GM12878 (cell line): ENCODE measurements at regions not wholly inside any gene's neighbourhood (a gene's known extent, or its start where the extent isn't known, plus 50 kb on each side); places are given as distances from the start of the nearest gene placed in this dataset.
A peak's percentile ranks its signal among the peaks of the same experiment; 100 is the strongest.

Source experiments
- ATAC-seq: fragments of 200-7000 bp; cut with Tn5 transposase; 3 replicates; pipeline ENCODE4 v1.9.1; 2020; ENCODE audit warnings: mild to moderate bottlenecking, moderate library complexity
- BruUV-seq: library from RNA; stranded (reverse); fragments of 400-500 nt; replicated peaks from 2 replicates; lab custom pipeline; 2021; lab: Mats Ljungman, UMichigan
- CTCF ChIA-PET: fragments of 300-600 bp; sonication (Branson Sonifier 250); formaldehyde crosslinking; extraction: SDS; loops from one replicate; lab custom pipeline; 2021; ENCODE audit warnings: inconsistent platforms; lab: Yijun Ruan, JAX
- POLR2A ChIA-PET: fragments of 350-600 bp; formaldehyde crosslinking; extraction: SDS; loops from one replicate; lab custom pipeline; 2021; ENCODE audit warnings: inconsistent platforms; lab: Charles Lee
- RAD21 ChIA-PET: fragments of 300-600 bp; sonication (Branson Sonifier 250); formaldehyde crosslinking; loops from one replicate; lab custom pipeline; 2023; ENCODE audit warnings: antibody characterized with exemption; ENCODE audit not compliant: unreplicated experiment; lab: Charles Lee
- SMC1A ChIA-PET: fragments of 300-600 bp; sonication (Branson Sonifier 250); formaldehyde crosslinking; loops from one replicate; lab custom pipeline; 2023; ENCODE audit not compliant: unreplicated experiment, uncharacterized antibody; lab: Charles Lee
- DNase-seq: peaks from one replicate; pipeline ENCODE4 v3.0.0-alpha.2; 2011; ENCODE audit warnings: low read depth, low spot score
- FAIRE-seq: peaks from 3 replicates; lab custom pipeline; 2011; peaks lifted over from hg19 to GRCh38; lab: Jason Lieb, UNC
- H2AFZ ChIP-seq: 2 replicates; pipeline ENCODE4 v1.6.0; 2011; ENCODE audit warnings: low read depth, low read length, control low read depth; ENCODE audit not compliant: control insufficient read depth
- H3K27ac ChIP-seq: 2 replicates; pipeline ENCODE4 v1.5.1; 2011; ENCODE audit warnings: control low read depth; ENCODE audit not compliant: control insufficient read depth, insufficient read depth
- H3K27me3 ChIP-seq, 2 experiments: replicated peaks in 1 of 2; 2 replicates each; pipeline versions ENCODE4 v1.6.0 to v1.6.1; 2011; ENCODE audit warnings: low read length in 1 of 2; ENCODE audit not compliant: control insufficient read depth in 2 of 2, insufficient read depth in 2 of 2
- H3K36me3 ChIP-seq, 2 experiments: 2 replicates each; pipeline ENCODE4 v1.5.1; 2011; ENCODE audit warnings: low read length in 1 of 2; ENCODE audit not compliant: control insufficient read depth in 2 of 2, insufficient read depth in 2 of 2
- H3K4me1 ChIP-seq: 2 replicates; pipeline ENCODE4 v1.6.1; 2011; ENCODE audit warnings: mild to moderate bottlenecking, low read length, moderate library complexity, mixed read lengths; ENCODE audit not compliant: control insufficient read depth, insufficient read depth
- H3K4me2 ChIP-seq: 2 replicates; pipeline ENCODE4 v1.6.0; 2011; ENCODE audit warnings: control low read depth; ENCODE audit not compliant: control insufficient read depth, insufficient read depth
- H3K4me3 ChIP-seq: fragments of 200-600 bp; sonication (generic); 2 replicates; pipeline ENCODE4 v1.5.1; 2016
- H3K79me2 ChIP-seq: 2 replicates; pipeline ENCODE4 v1.6.0; 2011; ENCODE audit warnings: low read length; ENCODE audit not compliant: control insufficient read depth, insufficient read depth
- H3K9ac ChIP-seq: 2 replicates; pipeline ENCODE4 v1.8.0; 2011; ENCODE audit warnings: low read length, control low read depth, mixed read lengths; ENCODE audit not compliant: control insufficient read depth, insufficient read depth
- H3K9me3 ChIP-seq: replicated peaks from 3 replicates; pipeline ENCODE4 v1.5.1; 2011; ENCODE audit warnings: mild to moderate bottlenecking, low read length; ENCODE audit not compliant: control insufficient read depth, insufficient read depth
- H4K20me1 ChIP-seq: 2 replicates; pipeline ENCODE4 v1.6.0; 2011; ENCODE audit not compliant: control insufficient read depth, insufficient read depth
- POU2F2 ChIP-seq: IDR thresholded peaks from 3 replicates; pipeline ENCODE4 v1.6.1; 2011; ENCODE audit warnings: low read depth, mild to moderate bottlenecking, low read length, borderline replicate concordance
- SMARCA5 ChIP-seq: fragments of 450-650 bp; IDR thresholded peaks from 2 replicates; pipeline ENCODE4 v1.6.1; 2017; ENCODE audit warnings: mild to moderate bottlenecking
- YY1 ChIP-seq: IDR thresholded peaks from 2 replicates; pipeline ENCODE4 v1.6.1; 2011; ENCODE audit warnings: low read depth, mild to moderate bottlenecking, low read length
- WGBS: methylation state at CpG from one replicate; pipeline ENCODE4 v1.1.6; 2016; ENCODE audit warnings: low lambda C conversion rate; ENCODE audit not compliant: insufficient replicate concordance, insufficient coverage; ENCODE audit errors: missing lambda C conversion rate; 5-methylcytosine and 5-hydroxymethylcytosine counted together
- in situ Hi-C: fragments of 300-500 bp; cut with MboI; formaldehyde crosslinking; loops from 9 replicates; pipeline ENCODE4 v1.14.3; 2018; ENCODE audit warnings: mixed read lengths
- intact Hi-C: fragments of 100-400 bp; cut with micrococcal nuclease; formaldehyde crosslinking; loops from one replicate; pipeline ENCODE4 v1.14.2; 2022; ENCODE audit not compliant: unreplicated experiment
- TF ChIP-seq, protein P1 (sequence below): IDR thresholded peaks from 2 replicates; pipeline ENCODE4 v1.6.1; 2012; ENCODE audit warnings: improper control_type of control experiment, low read depth, low read length; ENCODE audit not compliant: insufficient replicate concordance

DNA sequence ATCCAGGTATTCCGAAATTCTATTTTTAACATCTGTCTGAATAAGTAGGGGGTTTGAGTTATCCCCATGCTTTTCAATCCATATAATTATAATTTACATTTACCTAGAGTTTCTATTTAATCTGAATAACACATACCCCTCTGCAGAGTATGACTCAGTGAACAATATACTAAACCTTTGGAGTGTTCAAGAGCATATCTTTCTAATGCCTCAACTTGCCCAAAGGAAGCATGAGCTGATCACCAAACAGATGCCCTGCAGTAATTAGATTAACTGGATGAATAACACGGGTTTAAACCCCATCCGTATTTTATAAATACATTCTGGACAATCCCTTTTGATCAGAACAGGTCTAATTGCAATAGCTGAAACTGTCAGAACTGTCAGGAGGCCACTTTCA, 897.1 kb downstream of the TFAP2A start:
- H3K4me2 ChIP-seq = no peak overlapping the region

More for the DNA sequence above, 897.1 kb downstream of the TFAP2A start:
- WGBS = 0% methylated on average over 3 of the region's 3 CpGs
- FAIRE-seq = no peak
- no peaks in the 10 kb centered on the region for H3K4me1 ChIP-seq
- H3K36me3 ChIP-seq = no peaks in the 10 kb centered on the region
- H2AFZ ChIP-seq = no peak overlapping the region
- H3K4me3 ChIP-seq = no peak overlapping the region
- no peaks in the 10 kb centered on the region for H3K79me2 ChIP-seq
- ChIA-PET CTCF (interaction anchor here (1.0 to 1.8 kb wide), 3 partner anchors 10 to 42 kb away, joined by 3 to 11 read pairs (median 4); no protein-coding TSS in a partner anchor), RAD21 (interaction anchor here (0.7 to 1.5 kb wide), 3 partner anchors 10 to 36 kb away, joined by 3 to 4 read pairs (median 3); no protein-coding TSS in a partner anchor), POLR2A (interaction anchor here (1.2 to 1.5 kb wide), 2 partner anchors 8 to 249 kb away, joined by 4 read pairs; no protein-coding TSS in a partner anchor), SMC1A (interaction anchor here (0.6 to 1.5 kb wide), 8 partner anchors 9 to 268 kb away, joined by 3 to 6 read pairs (median 4); no protein-coding TSS in a partner anchor)
- intact Hi-C loops (no loop called here), in situ Hi-C loops (no loop called here)
- no peak for TF ChIP-seq POU2F2
- TF ChIP-seq, protein P1, sequence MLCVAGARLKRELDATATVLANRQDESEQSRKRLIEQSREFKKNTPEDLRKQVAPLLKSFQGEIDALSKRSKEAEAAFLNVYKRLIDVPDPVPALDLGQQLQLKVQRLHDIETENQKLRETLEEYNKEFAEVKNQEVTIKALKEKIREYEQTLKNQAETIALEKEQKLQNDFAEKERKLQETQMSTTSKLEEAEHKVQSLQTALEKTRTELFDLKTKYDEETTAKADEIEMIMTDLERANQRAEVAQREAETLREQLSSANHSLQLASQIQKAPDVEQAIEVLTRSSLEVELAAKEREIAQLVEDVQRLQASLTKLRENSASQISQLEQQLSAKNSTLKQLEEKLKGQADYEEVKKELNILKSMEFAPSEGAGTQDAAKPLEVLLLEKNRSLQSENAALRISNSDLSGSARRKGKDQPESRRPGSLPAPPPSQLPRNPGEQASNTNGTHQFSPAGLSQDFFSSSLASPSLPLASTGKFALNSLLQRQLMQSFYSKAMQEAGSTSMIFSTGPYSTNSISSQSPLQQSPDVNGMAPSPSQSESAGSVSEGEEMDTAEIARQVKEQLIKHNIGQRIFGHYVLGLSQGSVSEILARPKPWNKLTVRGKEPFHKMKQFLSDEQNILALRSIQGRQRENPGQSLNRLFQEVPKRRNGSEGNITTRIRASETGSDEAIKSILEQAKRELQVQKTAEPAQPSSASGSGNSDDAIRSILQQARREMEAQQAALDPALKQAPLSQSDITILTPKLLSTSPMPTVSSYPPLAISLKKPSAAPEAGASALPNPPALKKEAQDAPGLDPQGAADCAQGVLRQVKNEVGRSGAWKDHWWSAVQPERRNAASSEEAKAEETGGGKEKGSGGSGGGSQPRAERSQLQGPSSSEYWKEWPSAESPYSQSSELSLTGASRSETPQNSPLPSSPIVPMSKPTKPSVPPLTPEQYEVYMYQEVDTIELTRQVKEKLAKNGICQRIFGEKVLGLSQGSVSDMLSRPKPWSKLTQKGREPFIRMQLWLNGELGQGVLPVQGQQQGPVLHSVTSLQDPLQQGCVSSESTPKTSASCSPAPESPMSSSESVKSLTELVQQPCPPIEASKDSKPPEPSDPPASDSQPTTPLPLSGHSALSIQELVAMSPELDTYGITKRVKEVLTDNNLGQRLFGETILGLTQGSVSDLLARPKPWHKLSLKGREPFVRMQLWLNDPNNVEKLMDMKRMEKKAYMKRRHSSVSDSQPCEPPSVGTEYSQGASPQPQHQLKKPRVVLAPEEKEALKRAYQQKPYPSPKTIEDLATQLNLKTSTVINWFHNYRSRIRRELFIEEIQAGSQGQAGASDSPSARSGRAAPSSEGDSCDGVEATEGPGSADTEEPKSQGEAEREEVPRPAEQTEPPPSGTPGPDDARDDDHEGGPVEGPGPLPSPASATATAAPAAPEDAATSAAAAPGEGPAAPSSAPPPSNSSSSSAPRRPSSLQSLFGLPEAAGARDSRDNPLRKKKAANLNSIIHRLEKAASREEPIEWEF = no peak
- TF ChIP-seq SMARCA5 = 0 out of 2 replicates have a peak, but pooled peaks have one; percentile 15
- TF ChIP-seq YY1 = no peak
- H3K9ac ChIP-seq = no peak overlapping the region
- no peak overlapping the region for H3K27ac ChIP-seq
- no peaks in the 10 kb centered on the region for H3K27me3 ChIP-seq
- no peak for ATAC-seq
- DNase-seq = no peak
- no TSS peak for BruUV-seq
- no peaks in the 10 kb centered on the region; the same call in 2 of the 3 replicates for H3K9me3 ChIP-seq
- no peaks in the 10 kb centered on the region for H4K20me1 ChIP-seq
